ENCODE measurements at regions not wholly inside any gene's neighbourhood (a gene's known extent, or its start where the extent isn't known, plus 50 kb on each side); places are given as distances from the start of the nearest gene placed in this dataset.

DNA sequence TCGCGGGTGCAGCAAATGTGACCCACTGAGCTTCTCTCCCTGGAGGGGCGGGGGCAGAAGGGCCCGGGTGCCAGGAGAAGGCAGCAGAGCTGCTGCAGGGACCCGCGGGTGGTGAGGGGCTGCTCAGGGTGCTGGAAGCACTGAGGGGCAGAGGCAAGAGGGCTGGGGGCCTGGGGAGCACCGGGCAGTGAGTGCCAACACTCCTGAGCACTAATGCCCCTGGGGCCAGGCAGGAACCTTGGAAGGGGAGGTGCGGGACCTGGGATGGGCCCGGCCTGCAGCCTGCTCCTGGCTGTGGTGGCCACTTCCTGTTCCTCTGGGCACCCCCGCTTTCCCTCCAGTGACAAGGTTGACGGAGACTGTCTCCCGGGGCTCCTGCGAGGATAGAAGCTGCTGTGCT, 66.5 kb upstream of the ADRA2C start:
- Histone ChIP-seq H3K27me3 (peaks cover 0 to 12% of the 10 kb centered on the region in 2 donors), H3K36me3 (no peaks in the 10 kb centered on the region), H3K9me3 (peaks cover 17 to 32% of the 10 kb centered on the region in 2 donors), H3K27ac (no peak overlapping the region), H3K4me3 (no peak overlapping the region), H3K4me1 (no peaks in the 10 kb centered on the region)
- TF ChIP-seq, protein P1, sequence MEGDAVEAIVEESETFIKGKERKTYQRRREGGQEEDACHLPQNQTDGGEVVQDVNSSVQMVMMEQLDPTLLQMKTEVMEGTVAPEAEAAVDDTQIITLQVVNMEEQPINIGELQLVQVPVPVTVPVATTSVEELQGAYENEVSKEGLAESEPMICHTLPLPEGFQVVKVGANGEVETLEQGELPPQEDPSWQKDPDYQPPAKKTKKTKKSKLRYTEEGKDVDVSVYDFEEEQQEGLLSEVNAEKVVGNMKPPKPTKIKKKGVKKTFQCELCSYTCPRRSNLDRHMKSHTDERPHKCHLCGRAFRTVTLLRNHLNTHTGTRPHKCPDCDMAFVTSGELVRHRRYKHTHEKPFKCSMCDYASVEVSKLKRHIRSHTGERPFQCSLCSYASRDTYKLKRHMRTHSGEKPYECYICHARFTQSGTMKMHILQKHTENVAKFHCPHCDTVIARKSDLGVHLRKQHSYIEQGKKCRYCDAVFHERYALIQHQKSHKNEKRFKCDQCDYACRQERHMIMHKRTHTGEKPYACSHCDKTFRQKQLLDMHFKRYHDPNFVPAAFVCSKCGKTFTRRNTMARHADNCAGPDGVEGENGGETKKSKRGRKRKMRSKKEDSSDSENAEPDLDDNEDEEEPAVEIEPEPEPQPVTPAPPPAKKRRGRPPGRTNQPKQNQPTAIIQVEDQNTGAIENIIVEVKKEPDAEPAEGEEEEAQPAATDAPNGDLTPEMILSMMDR (IDR thresholded peaks at IDR 0.05) = no peak
- DNase-seq (ENCODE audit: low spot score) = no peak

DNA sequence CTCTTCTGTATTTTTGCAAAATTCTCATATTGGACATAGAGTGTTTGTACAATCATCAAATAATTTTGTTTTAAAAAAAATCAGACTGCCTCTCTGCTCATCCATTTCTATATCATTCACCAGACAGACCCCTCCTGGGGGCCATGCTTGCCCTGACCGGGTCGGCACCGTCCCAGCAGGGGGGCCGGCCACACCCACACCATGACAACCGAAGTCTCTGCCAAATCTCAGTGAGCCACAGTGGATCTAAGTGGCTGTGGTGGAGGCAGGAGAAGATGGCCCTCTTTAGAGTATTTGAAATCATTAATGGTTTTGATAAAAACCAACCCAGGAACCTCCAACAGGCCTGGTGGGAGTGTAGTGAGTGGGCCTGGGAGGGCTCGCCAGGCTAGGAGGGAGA, 66.9 kb upstream of the ADRA2C start:
- DNase-seq (ENCODE audit: low spot score) = no peak
- TF ChIP-seq, protein P1 (IDR thresholded peaks at IDR 0.05) = no peak
- H3K27me3 ChIP-seq = peaks cover 0 to 12% of the 10 kb centered on the region in 2 donors
- no peaks in the 10 kb centered on the region for H3K4me1 ChIP-seq
- H3K36me3 ChIP-seq = no peaks in the 10 kb centered on the region
- peaks cover 17 to 32% of the 10 kb centered on the region in 2 donors for H3K9me3 ChIP-seq
- no peak overlapping the region for H3K27ac ChIP-seq
- no peak overlapping the region for H3K4me3 ChIP-seq

DNA sequence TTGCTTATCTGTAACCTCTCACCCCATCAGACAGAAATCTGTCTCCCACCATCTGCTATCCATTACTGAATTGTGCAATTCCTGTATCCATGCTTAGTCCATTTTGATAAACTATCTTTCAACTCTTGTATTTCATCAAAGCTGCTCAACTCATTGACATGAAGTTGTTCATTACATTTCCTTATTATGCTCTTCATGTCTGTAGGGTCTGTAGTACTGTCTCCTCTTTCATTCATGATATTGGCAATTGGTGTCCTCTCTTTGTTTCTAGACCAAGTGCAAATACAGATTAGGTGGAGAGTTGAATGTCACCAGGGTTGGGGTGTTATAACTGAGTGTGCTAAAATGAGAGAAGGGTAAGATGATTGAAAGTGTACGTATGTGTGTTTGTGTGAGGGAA, 69.2 kb upstream of the ADRA2C start:
- Histone ChIP-seq H3K36me3 (no peaks in the 10 kb centered on the region), H3K4me1 (no peaks in the 10 kb centered on the region), H3K9me3 (peaks cover 17 to 32% of the 10 kb centered on the region in 2 donors), H3K4me3 (no peak overlapping the region), H3K27ac (no peak overlapping the region), H3K27me3 (peaks cover 0 to 4% of the 10 kb centered on the region in 2 donors)
- TF ChIP-seq, protein P1 (IDR thresholded peaks at IDR 0.05) = no peak
- DNase-seq (ENCODE audit: low spot score) = no peak

DNA sequence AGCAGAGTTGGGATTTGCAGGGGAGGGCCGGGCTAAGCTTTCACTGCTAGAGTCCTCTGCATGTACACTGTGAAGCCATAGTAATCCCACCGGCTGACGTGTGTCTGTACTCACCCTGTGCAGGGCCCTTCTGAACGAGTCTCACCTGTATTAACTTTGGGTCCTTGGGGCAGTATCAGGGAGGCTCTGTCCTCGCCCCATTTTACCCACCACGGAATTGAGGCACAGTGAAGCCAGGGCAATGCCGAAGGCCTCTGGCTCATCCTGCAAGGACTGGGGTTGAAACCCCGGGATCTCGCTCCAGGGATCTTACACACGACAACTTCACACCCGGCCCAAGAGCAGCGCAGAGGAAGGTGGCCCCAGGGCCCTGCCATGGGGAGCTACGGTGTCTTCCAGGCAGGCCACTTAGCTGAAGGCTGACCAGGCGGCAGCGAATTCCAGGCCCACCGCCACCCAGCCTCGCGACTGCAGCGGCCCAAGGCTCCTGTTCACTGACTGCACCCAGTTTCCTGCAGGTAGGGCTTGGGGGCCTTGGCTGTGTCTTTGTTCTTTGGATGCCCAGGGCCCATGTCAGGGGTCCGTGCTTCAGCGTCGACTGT, 75.5 kb upstream of the ADRA2C start:
- Histone ChIP-seq H3K9me3 (peaks cover 0 to 7% of the 10 kb centered on the region in 2 donors), H3K27ac (no peak overlapping the region), H3K4me3 (no peak overlapping the region), H3K36me3 (no peaks in the 10 kb centered on the region), H3K27me3 (no peaks in the 10 kb centered on the region), H3K4me1 (no peaks in the 10 kb centered on the region)
- TF ChIP-seq, protein P1 (IDR thresholded peaks at IDR 0.05) = no peak
- DNase-seq (ENCODE audit: low spot score) = no peak

DNA sequence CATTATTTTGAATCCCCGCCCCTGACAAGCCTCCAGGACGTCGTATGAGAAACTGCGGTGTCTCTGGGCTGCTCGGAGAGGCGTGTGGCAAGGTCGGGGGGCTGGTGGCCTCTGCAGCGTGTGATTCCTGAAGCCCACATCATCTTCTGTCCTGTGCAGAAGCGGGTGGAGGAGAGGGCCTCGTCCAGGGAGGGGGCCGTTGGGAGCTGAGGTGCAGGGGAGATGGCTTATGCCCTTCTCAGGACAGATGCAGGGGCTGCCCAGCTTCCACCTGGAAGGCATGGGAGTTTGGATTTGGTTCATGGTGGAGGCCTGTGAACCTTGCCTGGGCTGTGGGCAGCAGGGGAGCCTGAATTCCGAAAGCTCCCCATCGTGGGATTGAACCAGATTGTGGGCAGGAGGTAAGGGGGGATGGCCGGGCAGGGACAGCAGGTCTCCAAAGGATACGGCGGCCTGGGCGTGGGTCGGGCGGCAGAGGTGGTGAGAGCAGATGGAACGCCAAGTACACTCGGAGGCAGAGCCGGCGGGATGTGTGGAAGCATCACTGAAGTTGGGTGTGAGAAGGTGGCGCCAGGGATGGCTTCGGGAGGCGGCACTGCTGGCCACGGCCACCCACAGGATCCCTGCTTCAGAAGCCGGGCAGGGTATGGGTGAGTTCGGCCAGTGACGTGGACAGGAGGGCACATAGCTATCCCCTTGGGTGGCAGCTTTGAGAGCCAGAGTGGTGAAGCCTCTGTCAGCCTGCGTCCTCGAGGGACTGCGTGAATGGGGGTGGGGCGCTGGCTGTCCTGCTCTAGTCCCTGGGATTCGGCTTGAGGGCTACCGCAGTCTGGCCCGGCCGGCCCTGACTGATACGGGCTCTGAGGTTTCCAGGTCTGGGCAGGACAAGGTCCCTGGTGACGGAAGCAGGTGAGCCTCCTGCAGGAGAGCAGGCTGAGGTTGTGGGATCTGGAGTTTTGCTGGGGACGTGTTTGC, 76.3 kb upstream of the ADRA2C start:
- H3K4me3 ChIP-seq = no peak overlapping the region
- H3K4me1 ChIP-seq = no peaks in the 10 kb centered on the region
- H3K36me3 ChIP-seq = no peaks in the 10 kb centered on the region
- TF ChIP-seq, protein P1 (IDR thresholded peaks at IDR 0.05) = no peak
- no peak overlapping the region for H3K27ac ChIP-seq
- no peaks in the 10 kb centered on the region for H3K27me3 ChIP-seq
- DNase-seq (ENCODE audit: low spot score) = no peak
- no peaks in the 10 kb centered on the region for H3K9me3 ChIP-seq
